ENCODE measurements at regions not wholly inside any gene's neighbourhood (a gene's known extent, or its start where the extent isn't known, plus 50 kb on each side); places are given as distances from the start of the nearest gene placed in this dataset.
"Not testable (repeated sequence)": the region's sequence is repeated elsewhere in the genome, so short reads cannot be mapped to it uniquely, and the experiment has no call there.

- H3K27me3 Mint-ChIP-seq, result no peaks in the 10 kb centered on the region
- no peaks in the 10 kb centered on the region for H3K36me3 Mint-ChIP-seq (ENCODE audit: low read depth)
- peak; percentile 62 for ATAC-seq (replicated peaks)
- H3K27ac Mint-ChIP-seq, result no peak overlapping the region
- H3K9me3 Mint-ChIP-seq, result no peaks in the 10 kb centered on the region
- H3K4me1 Mint-ChIP-seq, result no peaks in the 10 kb centered on the region
- H3K4me3 Mint-ChIP-seq, result no peak overlapping the region
These were observed 474.4 kb upstream of the HSF2 start for GRCh38 chr6:121925024-121925423.

GRCh38 chr6:121925534-121926255 lies 473.8 kb upstream of the HSF2 start:
- Mint-ChIP-seq H3K27ac (no peak overlapping the region), H3K9me3 (no peaks in the 10 kb centered on the region), H3K36me3 (ENCODE audit: low read depth) (no peaks in the 10 kb centered on the region), H3K4me3 (no peak overlapping the region), H3K4me1 (no peaks in the 10 kb centered on the region), H3K27me3 (no peaks in the 10 kb centered on the region)
- ATAC-seq (replicated peaks), result no peak

- Mint-ChIP-seq H3K9me3 (no peaks in the 10 kb centered on the region), H3K4me3 (no peak overlapping the region), H3K4me1 (no peaks in the 10 kb centered on the region), H3K36me3 (ENCODE audit: low read depth) (no peaks in the 10 kb centered on the region), H3K27ac (no peak overlapping the region), H3K27me3 (no peaks in the 10 kb centered on the region)
- ATAC-seq (replicated peaks), result no peak
These were observed 470.2 kb upstream of the HSF2 start for GRCh38 chr6:121929301-121929700.

- ATAC-seq (replicated peaks), result no peak
- Mint-ChIP-seq H3K27me3 (no peaks in the 10 kb centered on the region), H3K9me3 (no peaks in the 10 kb centered on the region), H3K36me3 (ENCODE audit: low read depth) (no peaks in the 10 kb centered on the region), H3K4me3 (no peak overlapping the region), H3K27ac (no peak overlapping the region), H3K4me1 (no peaks in the 10 kb centered on the region)
These were observed 467.1 kb upstream of the HSF2 start for GRCh38 chr6:121932076-121932991.

GRCh38 chr6:121934451-121934850 lies 465.0 kb upstream of the HSF2 start:
- Mint-ChIP-seq H3K36me3 (ENCODE audit: low read depth) (no peaks in the 10 kb centered on the region), H3K9me3 (no peaks in the 10 kb centered on the region), H3K27me3 (no peaks in the 10 kb centered on the region), H3K4me3 (no peak overlapping the region), H3K27ac (no peak overlapping the region), H3K4me1 (no peaks in the 10 kb centered on the region)
- no peak for ATAC-seq (replicated peaks)

GRCh38 chr6:121940728-121941127 lies 458.7 kb upstream of the HSF2 start:
- Mint-ChIP-seq H3K4me3 (no peak overlapping the region), H3K27ac (no peak overlapping the region), H3K27me3 (no peaks in the 10 kb centered on the region), H3K36me3 (ENCODE audit: low read depth) (no peaks in the 10 kb centered on the region), H3K9me3 (peaks cover 11% of the 10 kb centered on the region), H3K4me1 (no peaks in the 10 kb centered on the region)
- ATAC-seq (replicated peaks), result no peak

GRCh38 chr6:121944354-121944753 lies 455.1 kb upstream of the HSF2 start:
- H3K4me3 Mint-ChIP-seq, result no peak overlapping the region
- no peak for ATAC-seq (replicated peaks)
- H3K9me3 Mint-ChIP-seq, result peaks cover 11% of the 10 kb centered on the region
- H3K27me3 Mint-ChIP-seq, result no peaks in the 10 kb centered on the region
- no peaks in the 10 kb centered on the region for H3K36me3 Mint-ChIP-seq (ENCODE audit: low read depth)
- no peak overlapping the region for H3K27ac Mint-ChIP-seq
- H3K4me1 Mint-ChIP-seq, result no peaks in the 10 kb centered on the region

- H3K27ac Mint-ChIP-seq, result no peak overlapping the region
- H3K27me3 Mint-ChIP-seq, result no peaks in the 10 kb centered on the region
- ATAC-seq (replicated peaks), result no peak
- no peak overlapping the region for H3K4me3 Mint-ChIP-seq
- no peaks in the 10 kb centered on the region for H3K36me3 Mint-ChIP-seq (ENCODE audit: low read depth)
- no peaks in the 10 kb centered on the region for H3K4me1 Mint-ChIP-seq
- peaks cover 3% of the 10 kb centered on the region for H3K9me3 Mint-ChIP-seq
These were observed 448.3 kb upstream of the HSF2 start for GRCh38 chr6:121951123-121951522.

GRCh38 chr6:121951918-121952379 lies 447.5 kb upstream of the HSF2 start:
- H3K4me1 Mint-ChIP-seq, result no peaks in the 10 kb centered on the region
- no peak overlapping the region for H3K4me3 Mint-ChIP-seq
- no peaks in the 10 kb centered on the region for H3K36me3 Mint-ChIP-seq (ENCODE audit: low read depth)
- H3K27ac Mint-ChIP-seq, result no peak overlapping the region
- H3K27me3 Mint-ChIP-seq, result no peaks in the 10 kb centered on the region
- ATAC-seq (replicated peaks), result no peak
- H3K9me3 Mint-ChIP-seq, result peaks cover 3% of the 10 kb centered on the region

- not testable (repeated sequence) for H3K27ac Mint-ChIP-seq; H3K9me3 Mint-ChIP-seq; H3K27me3 Mint-ChIP-seq; H3K36me3 Mint-ChIP-seq (ENCODE audit: low read depth); H3K4me3 Mint-ChIP-seq; H3K4me1 Mint-ChIP-seq; ATAC-seq (replicated peaks)
These were observed 444.1 kb upstream of the HSF2 start for GRCh38 chr6:121955401-121955800.

GRCh38 chr6:121956782-121957181 lies 442.7 kb upstream of the HSF2 start:
- Mint-ChIP-seq H3K27ac (no peak overlapping the region), H3K4me3 (no peak overlapping the region), H3K9me3 (no peaks in the 10 kb centered on the region), H3K27me3 (no peaks in the 10 kb centered on the region), H3K4me1 (no peaks in the 10 kb centered on the region), H3K36me3 (ENCODE audit: low read depth) (no peaks in the 10 kb centered on the region)
- no peak for ATAC-seq (replicated peaks)

- Mint-ChIP-seq H3K4me3 (peak overlapping the region; percentile 14), H3K27me3 (no peaks in the 10 kb centered on the region), H3K36me3 (ENCODE audit: low read depth) (no peaks in the 10 kb centered on the region), H3K4me1 (no peaks in the 10 kb centered on the region), H3K27ac (no peak overlapping the region), H3K9me3 (no peaks in the 10 kb centered on the region)
- ATAC-seq (replicated peaks), result no peak
These were observed 440.0 kb upstream of the HSF2 start for GRCh38 chr6:121959501-121959900.

GRCh38 chr6:121961619-121962125 lies 437.8 kb upstream of the HSF2 start:
- H3K27ac Mint-ChIP-seq, result no peak overlapping the region
- H3K9me3 Mint-ChIP-seq, result no peaks in the 10 kb centered on the region
- H3K36me3 Mint-ChIP-seq (ENCODE audit: low read depth), result no peaks in the 10 kb centered on the region
- ATAC-seq (replicated peaks), result no peak
- no peaks in the 10 kb centered on the region for H3K4me1 Mint-ChIP-seq
- no peak overlapping the region for H3K4me3 Mint-ChIP-seq
- H3K27me3 Mint-ChIP-seq, result no peaks in the 10 kb centered on the region

GRCh38 chr6:121963826-121964225 lies 435.6 kb upstream of the HSF2 start:
- no peaks in the 10 kb centered on the region for H3K9me3 Mint-ChIP-seq
- ATAC-seq (replicated peaks), result no peak
- no peaks in the 10 kb centered on the region for H3K4me1 Mint-ChIP-seq
- H3K4me3 Mint-ChIP-seq, result no peak overlapping the region
- H3K27me3 Mint-ChIP-seq, result no peaks in the 10 kb centered on the region
- no peak overlapping the region for H3K27ac Mint-ChIP-seq
- H3K36me3 Mint-ChIP-seq (ENCODE audit: low read depth), result no peaks in the 10 kb centered on the region

- Mint-ChIP-seq H3K27ac (no peak overlapping the region), H3K27me3 (no peaks in the 10 kb centered on the region), H3K4me3 (no peak overlapping the region), H3K36me3 (ENCODE audit: low read depth) (no peaks in the 10 kb centered on the region), H3K4me1 (no peaks in the 10 kb centered on the region), H3K9me3 (no peaks in the 10 kb centered on the region)
- no peak for ATAC-seq (replicated peaks)
These were observed 433.7 kb upstream of the HSF2 start for GRCh38 chr6:121965739-121966138.

All from activated T-helper 17 cell treated with anti-CD3 and anti-CD28 coated beads, Interleukin-2, amount 50 U/mL, for 72 hours (primary cell).